Activated T-cell treated with anti-CD3 and anti-CD28 coated beads, Interleukin-2, amount 50 U/mL, for 72 hours (primary cell): ENCODE measurements at regions not wholly inside any gene's neighbourhood (a gene's known extent, or its start where the extent isn't known, plus 50 kb on each side); places are given as distances from the start of the nearest gene placed in this dataset.
"Not testable (repeated sequence)": the region's sequence is repeated elsewhere in the genome, so short reads cannot be mapped to it uniquely, and the experiment has no call there.

Experiments used
- ATAC-seq, 2 donors: fragments of 150-1000 bp; cut with Tn5 transposase; replicated peaks in 1 of 2; 2 replicates each; pipeline ENCODE4 v1.10.0; 2021; ENCODE audit warnings: moderate library complexity in 2 of 2, mild to moderate bottlenecking in 1 of 2
- DNase-seq, 2 donors: peaks; one replicate each; pipeline ENCODE4 v3.0.0; 2021 to 2022; ENCODE audit warnings: mixed read lengths in 1 of 2
- H3K27ac Mint-ChIP-seq: one replicate; pipeline ENCODE4 v1.8.0; 2022; ENCODE audit warnings: mild to moderate bottlenecking, moderate library complexity, mixed read lengths
- H3K27me3 Mint-ChIP-seq: one replicate; pipeline ENCODE4 v1.8.0; 2022; ENCODE audit warnings: low read depth, mixed read lengths
- H3K36me3 Mint-ChIP-seq, 2 donors: one replicate each; pipeline ENCODE4 v1.8.0; 2022; ENCODE audit warnings: mixed read lengths in 2 of 2, mild to moderate bottlenecking in 1 of 2; ENCODE audit not compliant: insufficient read depth in 2 of 2
- H3K4me1 Mint-ChIP-seq: one replicate; pipeline ENCODE4 v1.8.0; 2022; ENCODE audit warnings: low read depth, mixed read lengths
- H3K4me3 Mint-ChIP-seq, 2 donors: one replicate each; pipeline ENCODE4 v1.8.0; 2022; ENCODE audit warnings: mild to moderate bottlenecking in 2 of 2, mixed read lengths in 2 of 2, moderate library complexity in 2 of 2
- H3K9me3 Mint-ChIP-seq, 2 donors: one replicate each; pipeline ENCODE4 v1.8.0; 2022; ENCODE audit warnings: mixed read lengths in 2 of 2

- no peak overlapping the region for H3K4me3 Mint-ChIP-seq
- DNase-seq (no peak), ATAC-seq (no peak)
- H3K36me3 Mint-ChIP-seq = no peaks in the 10 kb centered on the region
- no peaks in the 10 kb centered on the region for H3K4me1 Mint-ChIP-seq
- peaks cover 9 to 15% of the 10 kb centered on the region in 2 donors for H3K9me3 Mint-ChIP-seq
- no peak overlapping the region for H3K27ac Mint-ChIP-seq
- no peaks in the 10 kb centered on the region for H3K27me3 Mint-ChIP-seq
These were observed 520.9 kb downstream of the HTR1B start for GRCh38 chr6:76942203-76942966.

- no peak overlapping the region for H3K27ac Mint-ChIP-seq
These were observed 523.1 kb downstream of the HTR1B start for GRCh38 chr6:76940191-76940590.

GRCh38 chr6:76914737-76915136 is 548.6 kb downstream of the HTR1B start:
- Mint-ChIP-seq H3K4me3 (no peak overlapping the region), H3K27me3 (no peaks in the 10 kb centered on the region), H3K36me3 (no peaks in the 10 kb centered on the region), H3K27ac (no peak overlapping the region), H3K4me1 (no peaks in the 10 kb centered on the region), H3K9me3 (peaks cover 0 to 6% of the 10 kb centered on the region in 2 donors)
- no peak for ATAC-seq
- DNase-seq = no peak

More at GRCh38 chr6:76940191-76940590, 523.1 kb downstream of the HTR1B start:
- Mint-ChIP-seq H3K4me1 (no peaks in the 10 kb centered on the region), H3K4me3 (no peak overlapping the region), H3K36me3 (no peaks in the 10 kb centered on the region), H3K9me3 (peaks cover 7 to 12% of the 10 kb centered on the region in 2 donors), H3K27me3 (no peaks in the 10 kb centered on the region)
- no peak for DNase-seq
- ATAC-seq = no peak

GRCh38 chr6:76905541-76905940 is 557.8 kb downstream of the HTR1B start:
- not testable (repeated sequence) for DNase-seq, H3K36me3 Mint-ChIP-seq, H3K27me3 Mint-ChIP-seq, H3K27ac Mint-ChIP-seq, H3K4me1 Mint-ChIP-seq, ATAC-seq, H3K9me3 Mint-ChIP-seq, H3K4me3 Mint-ChIP-seq

- no peak overlapping the region for H3K27ac Mint-ChIP-seq
- H3K4me1 Mint-ChIP-seq = no peaks in the 10 kb centered on the region
- peaks cover 11 to 13% of the 10 kb centered on the region in 2 donors for H3K9me3 Mint-ChIP-seq
- no peaks in the 10 kb centered on the region for H3K27me3 Mint-ChIP-seq
- ATAC-seq = no peak
- no peak for DNase-seq
- H3K36me3 Mint-ChIP-seq = no peaks in the 10 kb centered on the region
- no peak overlapping the region for H3K4me3 Mint-ChIP-seq
These were observed 570.7 kb downstream of the HTR1B start for GRCh38 chr6:76892542-76892941.

GRCh38 chr6:76888351-76888750 is 574.9 kb downstream of the HTR1B start:
- ATAC-seq (no peak), DNase-seq (no peak)
- Mint-ChIP-seq H3K4me3 (no peak overlapping the region), H3K9me3 (peaks cover 4 to 5% of the 10 kb centered on the region in 2 donors), H3K27me3 (no peaks in the 10 kb centered on the region), H3K27ac (no peak overlapping the region), H3K36me3 (no peaks in the 10 kb centered on the region), H3K4me1 (no peaks in the 10 kb centered on the region)

- Mint-ChIP-seq H3K27ac (no peak overlapping the region), H3K9me3 (peaks cover 4% of the 10 kb centered on the region in 2 donors), H3K4me3 (no peak overlapping the region), H3K36me3 (no peaks in the 10 kb centered on the region), H3K27me3 (no peaks in the 10 kb centered on the region), H3K4me1 (no peaks in the 10 kb centered on the region)
- no peak for DNase-seq
- no peak for ATAC-seq
These were observed 576.4 kb downstream of the HTR1B start for GRCh38 chr6:76886900-76887299.

- peaks cover 4 to 7% of the 10 kb centered on the region in 2 donors for H3K9me3 Mint-ChIP-seq
- H3K4me1 Mint-ChIP-seq = no peaks in the 10 kb centered on the region
- no peaks in the 10 kb centered on the region for H3K36me3 Mint-ChIP-seq
- no peak for DNase-seq
- ATAC-seq = no peak
- no peak overlapping the region for H3K27ac Mint-ChIP-seq
- no peak overlapping the region for H3K4me3 Mint-ChIP-seq
- no peaks in the 10 kb centered on the region for H3K27me3 Mint-ChIP-seq
These were observed 577.4 kb downstream of the HTR1B start for GRCh38 chr6:76885861-76886301.

GRCh38 chr6:76881414-76881813 is 581.9 kb downstream of the HTR1B start:
- no peak overlapping the region for H3K27ac Mint-ChIP-seq
- ATAC-seq (no peak), DNase-seq (no peak)
- H3K9me3 Mint-ChIP-seq = peaks cover 4 to 8% of the 10 kb centered on the region in 2 donors
- H3K36me3 Mint-ChIP-seq = no peaks in the 10 kb centered on the region
- no peaks in the 10 kb centered on the region for H3K27me3 Mint-ChIP-seq
- no peaks in the 10 kb centered on the region for H3K4me1 Mint-ChIP-seq
- H3K4me3 Mint-ChIP-seq = no peak overlapping the region

- Mint-ChIP-seq H3K36me3 (no peaks in the 10 kb centered on the region), H3K4me1 (no peaks in the 10 kb centered on the region), H3K27me3 (no peaks in the 10 kb centered on the region), H3K27ac (no peak overlapping the region), H3K9me3 (peaks cover 5 to 13% of the 10 kb centered on the region in 2 donors), H3K4me3 (no peak overlapping the region)
- no peak for DNase-seq
- ATAC-seq = no peak
These were observed 586.3 kb downstream of the HTR1B start for GRCh38 chr6:76876922-76877553.

- not testable (repeated sequence) for ATAC-seq, H3K36me3 Mint-ChIP-seq, H3K27ac Mint-ChIP-seq, H3K4me1 Mint-ChIP-seq, DNase-seq, H3K4me3 Mint-ChIP-seq, H3K27me3 Mint-ChIP-seq
- peaks cover 4 to 13% of the 10 kb centered on the region in 2 donors for H3K9me3 Mint-ChIP-seq
These were observed 586.9 kb downstream of the HTR1B start for GRCh38 chr6:76876430-76876829.

- Mint-ChIP-seq H3K36me3 (no peaks in the 10 kb centered on the region), H3K4me3 (no peak overlapping the region), H3K27me3 (no peaks in the 10 kb centered on the region), H3K9me3 (peaks cover 2 to 3% of the 10 kb centered on the region in 2 donors), H3K27ac (no peak overlapping the region), H3K4me1 (no peaks in the 10 kb centered on the region)
- DNase-seq = no peak
- ATAC-seq = no peak
These were observed 596.1 kb downstream of the HTR1B start for GRCh38 chr6:76867182-76867581.

GRCh38 chr6:76866091-76866915 is 597.0 kb downstream of the HTR1B start:
- DNase-seq = no peak
- H3K4me3 Mint-ChIP-seq = no peak overlapping the region
- H3K4me1 Mint-ChIP-seq = no peaks in the 10 kb centered on the region
- no peak overlapping the region for H3K27ac Mint-ChIP-seq
- no peaks in the 10 kb centered on the region for H3K36me3 Mint-ChIP-seq
- H3K27me3 Mint-ChIP-seq = no peaks in the 10 kb centered on the region
- no peak for ATAC-seq
- H3K9me3 Mint-ChIP-seq = peaks cover 0 to 3% of the 10 kb centered on the region in 2 donors
